WTC11 (cell line): ENCODE measurements at regions not wholly inside any gene's neighbourhood (a gene's known extent, or its start where the extent isn't known, plus 50 kb on each side); places are given as distances from the start of the nearest gene placed in this dataset.
"Not testable (repeated sequence)": the region's sequence is repeated elsewhere in the genome, so short reads cannot be mapped to it uniquely, and the experiment has no call there.

ENCODE experiments used
- ATAC-seq: fragments of 200-7000 bp; cut with Tn5 transposase; 2 replicates; pipeline ENCODE4 v1.10.0; 2021; ENCODE audit warnings: mild to moderate bottlenecking, moderate library complexity
- CTCF ChIA-PET: fragments of 300-600 bp; sonication (Branson Sonifier 250); formaldehyde crosslinking; loops from one replicate; lab custom pipeline; 2021; ENCODE audit warnings: antibody characterized with exemption; lab: Charles Lee
- POLR2A ChIA-PET: fragments of 350-600 bp; sonication (Branson Sonifier 250); formaldehyde crosslinking; loops from one replicate; lab custom pipeline; 2021; ENCODE audit warnings: antibody characterized with exemption; lab: Charles Lee
- DNase-seq: peaks from one replicate; pipeline ENCODE4 v3.0.0; 2021; ENCODE audit warnings: low spot score
- H3K27ac Mint-ChIP-seq: 2 replicates; pipeline ENCODE4 v1.8.0; 2021; ENCODE audit warnings: mixed read lengths
- H3K27me3 Mint-ChIP-seq: 2 replicates; pipeline ENCODE4 v1.8.0; 2021; ENCODE audit warnings: low read depth, mild to moderate bottlenecking, moderate library complexity, mixed read lengths
- H3K36me3 Mint-ChIP-seq: 2 replicates; pipeline ENCODE4 v1.8.0; 2021; ENCODE audit warnings: mixed read lengths
- H3K4me1 Mint-ChIP-seq: 2 replicates; pipeline ENCODE4 v1.8.0; 2022; ENCODE audit warnings: mixed read lengths
- H3K4me3 Mint-ChIP-seq: 2 replicates; pipeline ENCODE4 v1.8.0; 2021; ENCODE audit warnings: mild to moderate bottlenecking, moderate library complexity, mixed read lengths
- H3K9me3 Mint-ChIP-seq: 2 replicates; pipeline ENCODE4 v1.8.0; 2021; ENCODE audit warnings: mixed read lengths
- CREM ChIP-seq: sonication (generic); formaldehyde crosslinking; IDR thresholded peaks from 2 replicates; pipeline ENCODE4 v1.8.1; 2022; ENCODE audit warnings: mild to moderate bottlenecking, missing genetic modification reagents, moderate library complexity
- EMX1 ChIP-seq: fragments of 250-450 bp; sonication (Bioruptor Pico); IDR thresholded peaks from 2 replicates; pipeline ENCODE4 v1.8.0; 2021; ENCODE audit warnings: mild to moderate bottlenecking
- FOXJ3 ChIP-seq: sonication (generic); formaldehyde crosslinking; IDR thresholded peaks from 2 replicates; pipeline ENCODE4 v1.9.0; 2021; ENCODE audit warnings: missing genetic modification reagents, mild to moderate bottlenecking, borderline replicate concordance
- GABPB1 ChIP-seq: sonication (generic); formaldehyde crosslinking; IDR thresholded peaks from 2 replicates; pipeline ENCODE4 v1.8.1; 2023; ENCODE audit warnings: mild to moderate bottlenecking, missing genetic modification reagents
- JAZF1 ChIP-seq: fragments of 250-450 bp; sonication (Bioruptor Pico); IDR thresholded peaks from 2 replicates; pipeline ENCODE4 v1.9.0; 2021; ENCODE audit warnings: moderate library complexity, mild to moderate bottlenecking, inconsistent platforms
- JUN ChIP-seq: sonication (generic); formaldehyde crosslinking; IDR thresholded peaks from 2 replicates; pipeline ENCODE4 v1.8.0; 2023; ENCODE audit warnings: mild to moderate bottlenecking, missing genetic modification reagents
- NR1H2 ChIP-seq: sonication (generic); formaldehyde crosslinking; IDR thresholded peaks from 2 replicates; pipeline ENCODE4 v1.9.0; 2021; ENCODE audit warnings: mild to moderate bottlenecking, moderate library complexity, missing genetic modification reagents
- NR3C1 ChIP-seq: sonication (generic); formaldehyde crosslinking; conservative IDR thresholded peaks from 2 replicates; pipeline ENCODE4 v1.8.1; 2023; ENCODE audit warnings: low read depth, mild to moderate bottlenecking, missing genetic modification reagents
- SP1 ChIP-seq: sonication (generic); formaldehyde crosslinking; conservative IDR thresholded peaks from 2 replicates; pipeline ENCODE4 v1.8.1; 2022; ENCODE audit warnings: missing genetic modification reagents
- TCF7 ChIP-seq: sonication (generic); formaldehyde crosslinking; IDR thresholded peaks from 2 replicates; pipeline ENCODE4 v1.8.0; 2022; ENCODE audit warnings: mild to moderate bottlenecking, low read depth, missing genetic modification reagents, moderate library complexity
- TP53 ChIP-seq: sonication (generic); formaldehyde crosslinking; IDR thresholded peaks from 2 replicates; pipeline ENCODE4 v1.8.1; 2023; ENCODE audit warnings: mild to moderate bottlenecking, missing genetic modification reagents
- ZNF232 ChIP-seq: sonication (generic); formaldehyde crosslinking; IDR thresholded peaks from 2 replicates; pipeline ENCODE4 v1.8.0; 2022; ENCODE audit warnings: mild to moderate bottlenecking, missing genetic modification reagents
- TF ChIP-seq, protein P1 (sequence below): sonication (generic); formaldehyde crosslinking; IDR thresholded peaks from 2 replicates; pipeline ENCODE4 v1.8.0; 2023; ENCODE audit warnings: missing genetic modification reagents, mild to moderate bottlenecking, borderline replicate concordance
- TF ChIP-seq, protein P2 (sequence below): sonication (generic); formaldehyde crosslinking; IDR thresholded peaks from 2 replicates; pipeline ENCODE4 v1.8.0; 2023; ENCODE audit warnings: missing genetic modification reagents
- TF ChIP-seq, protein P3 (sequence below): sonication (generic); formaldehyde crosslinking; IDR thresholded peaks from 2 replicates; pipeline ENCODE4 v1.8.0; 2022; ENCODE audit warnings: mild to moderate bottlenecking, missing genetic modification reagents
- TF ChIP-seq, protein P4 (sequence below): sonication (generic); formaldehyde crosslinking; IDR thresholded peaks from 2 replicates; pipeline ENCODE4 v1.8.1; 2022; ENCODE audit warnings: low read depth, missing genetic modification reagents, borderline replicate concordance
- TF ChIP-seq, protein P5 (sequence below): sonication (generic); formaldehyde crosslinking; IDR thresholded peaks from 2 replicates; pipeline ENCODE4 v1.8.0; 2022; ENCODE audit warnings: mild to moderate bottlenecking, missing genetic modification reagents

DNA sequence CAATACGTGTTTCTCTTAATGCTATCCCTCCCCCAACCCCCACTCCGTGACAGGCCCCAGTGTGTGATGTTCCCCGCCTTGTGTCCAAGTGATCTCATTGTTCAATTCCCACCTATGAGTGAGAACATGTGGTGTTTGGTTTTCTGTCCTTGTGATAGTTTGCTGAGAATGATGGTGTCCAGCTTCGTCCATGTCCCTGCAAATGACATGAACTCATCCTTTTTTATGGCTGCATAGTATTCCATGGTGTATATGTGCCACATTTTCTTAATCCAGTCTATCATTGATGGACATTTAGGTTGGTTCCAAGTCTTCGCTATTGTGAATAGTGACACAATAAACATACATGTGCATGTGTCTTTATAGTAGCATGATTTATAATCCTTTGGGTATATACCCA is 52.5 kb downstream of the KIAA0408 start:
- ATAC-seq, H3K4me3 Mint-ChIP-seq, DNase-seq, H3K4me1 Mint-ChIP-seq, H3K27me3 Mint-ChIP-seq, POLR2A ChIA-PET, CTCF ChIA-PET, H3K27ac Mint-ChIP-seq, H3K36me3 Mint-ChIP-seq, H3K9me3 Mint-ChIP-seq: not testable (repeated sequence)

DNA sequence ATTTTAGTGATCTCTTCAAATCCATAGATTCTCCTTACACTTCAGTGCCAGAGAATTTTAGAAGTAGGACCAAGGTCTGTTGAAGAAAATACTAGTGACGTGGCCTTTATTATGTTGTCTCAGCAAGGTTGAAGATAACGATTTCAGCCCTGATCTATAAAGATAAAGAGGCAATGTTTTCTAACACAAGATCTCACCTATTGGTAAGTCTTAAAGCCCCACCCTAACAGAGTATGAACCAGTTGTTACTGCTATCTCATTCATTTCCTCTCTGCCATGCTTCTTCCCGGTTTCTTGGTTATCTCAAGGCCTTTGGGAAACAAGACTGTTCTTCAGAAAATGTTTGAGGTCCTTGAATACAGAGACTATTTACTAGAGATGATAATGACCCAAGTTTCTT is 53.1 kb downstream of the KIAA0408 start:
- Mint-ChIP-seq H3K4me1 (peaks cover 3% of the 10 kb centered on the region), H3K27me3 (no peaks in the 10 kb centered on the region), H3K4me3 (no peak overlapping the region)
- no peak for ATAC-seq
- TF ChIP-seq JAZF1 (no peak), NR3C1 (CRISPR knock-in tag) (no peak), TCF7 (no peak), TP53 (CRISPR knock-in tag) (no peak), NR1H2 (CRISPR knock-in tag) (no peak), EMX1 (CRISPR knock-in tag) (no peak), FOXJ3 (no peak), GABPB1 (CRISPR knock-in tag) (no peak), CREM (CRISPR knock-in tag) (no peak), JUN (CRISPR knock-in tag) (no peak), SP1 (CRISPR knock-in tag) (no peak), ZNF232 (CRISPR knock-in tag) (no peak)
- TF ChIP-seq, protein P1, sequence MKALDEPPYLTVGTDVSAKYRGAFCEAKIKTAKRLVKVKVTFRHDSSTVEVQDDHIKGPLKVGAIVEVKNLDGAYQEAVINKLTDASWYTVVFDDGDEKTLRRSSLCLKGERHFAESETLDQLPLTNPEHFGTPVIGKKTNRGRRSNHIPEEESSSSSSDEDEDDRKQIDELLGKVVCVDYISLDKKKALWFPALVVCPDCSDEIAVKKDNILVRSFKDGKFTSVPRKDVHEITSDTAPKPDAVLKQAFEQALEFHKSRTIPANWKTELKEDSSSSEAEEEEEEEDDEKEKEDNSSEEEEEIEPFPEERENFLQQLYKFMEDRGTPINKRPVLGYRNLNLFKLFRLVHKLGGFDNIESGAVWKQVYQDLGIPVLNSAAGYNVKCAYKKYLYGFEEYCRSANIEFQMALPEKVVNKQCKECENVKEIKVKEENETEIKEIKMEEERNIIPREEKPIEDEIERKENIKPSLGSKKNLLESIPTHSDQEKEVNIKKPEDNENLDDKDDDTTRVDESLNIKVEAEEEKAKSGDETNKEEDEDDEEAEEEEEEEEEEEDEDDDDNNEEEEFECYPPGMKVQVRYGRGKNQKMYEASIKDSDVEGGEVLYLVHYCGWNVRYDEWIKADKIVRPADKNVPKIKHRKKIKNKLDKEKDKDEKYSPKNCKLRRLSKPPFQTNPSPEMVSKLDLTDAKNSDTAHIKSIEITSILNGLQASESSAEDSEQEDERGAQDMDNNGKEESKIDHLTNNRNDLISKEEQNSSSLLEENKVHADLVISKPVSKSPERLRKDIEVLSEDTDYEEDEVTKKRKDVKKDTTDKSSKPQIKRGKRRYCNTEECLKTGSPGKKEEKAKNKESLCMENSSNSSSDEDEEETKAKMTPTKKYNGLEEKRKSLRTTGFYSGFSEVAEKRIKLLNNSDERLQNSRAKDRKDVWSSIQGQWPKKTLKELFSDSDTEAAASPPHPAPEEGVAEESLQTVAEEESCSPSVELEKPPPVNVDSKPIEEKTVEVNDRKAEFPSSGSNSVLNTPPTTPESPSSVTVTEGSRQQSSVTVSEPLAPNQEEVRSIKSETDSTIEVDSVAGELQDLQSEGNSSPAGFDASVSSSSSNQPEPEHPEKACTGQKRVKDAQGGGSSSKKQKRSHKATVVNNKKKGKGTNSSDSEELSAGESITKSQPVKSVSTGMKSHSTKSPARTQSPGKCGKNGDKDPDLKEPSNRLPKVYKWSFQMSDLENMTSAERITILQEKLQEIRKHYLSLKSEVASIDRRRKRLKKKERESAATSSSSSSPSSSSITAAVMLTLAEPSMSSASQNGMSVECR (CRISPR knock-in tag), result no peak
- TF ChIP-seq, protein P2, sequence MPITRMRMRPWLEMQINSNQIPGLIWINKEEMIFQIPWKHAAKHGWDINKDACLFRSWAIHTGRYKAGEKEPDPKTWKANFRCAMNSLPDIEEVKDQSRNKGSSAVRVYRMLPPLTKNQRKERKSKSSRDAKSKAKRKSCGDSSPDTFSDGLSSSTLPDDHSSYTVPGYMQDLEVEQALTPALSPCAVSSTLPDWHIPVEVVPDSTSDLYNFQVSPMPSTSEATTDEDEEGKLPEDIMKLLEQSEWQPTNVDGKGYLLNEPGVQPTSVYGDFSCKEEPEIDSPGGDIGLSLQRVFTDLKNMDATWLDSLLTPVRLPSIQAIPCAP (CRISPR knock-in tag), result no peak
- TF ChIP-seq, protein P3, sequence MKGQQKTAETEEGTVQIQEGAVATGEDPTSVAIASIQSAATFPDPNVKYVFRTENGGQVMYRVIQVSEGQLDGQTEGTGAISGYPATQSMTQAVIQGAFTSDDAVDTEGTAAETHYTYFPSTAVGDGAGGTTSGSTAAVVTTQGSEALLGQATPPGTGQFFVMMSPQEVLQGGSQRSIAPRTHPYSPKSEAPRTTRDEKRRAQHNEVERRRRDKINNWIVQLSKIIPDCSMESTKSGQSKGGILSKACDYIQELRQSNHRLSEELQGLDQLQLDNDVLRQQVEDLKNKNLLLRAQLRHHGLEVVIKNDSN (CRISPR knock-in tag), result no peak
- TF ChIP-seq, protein P4, sequence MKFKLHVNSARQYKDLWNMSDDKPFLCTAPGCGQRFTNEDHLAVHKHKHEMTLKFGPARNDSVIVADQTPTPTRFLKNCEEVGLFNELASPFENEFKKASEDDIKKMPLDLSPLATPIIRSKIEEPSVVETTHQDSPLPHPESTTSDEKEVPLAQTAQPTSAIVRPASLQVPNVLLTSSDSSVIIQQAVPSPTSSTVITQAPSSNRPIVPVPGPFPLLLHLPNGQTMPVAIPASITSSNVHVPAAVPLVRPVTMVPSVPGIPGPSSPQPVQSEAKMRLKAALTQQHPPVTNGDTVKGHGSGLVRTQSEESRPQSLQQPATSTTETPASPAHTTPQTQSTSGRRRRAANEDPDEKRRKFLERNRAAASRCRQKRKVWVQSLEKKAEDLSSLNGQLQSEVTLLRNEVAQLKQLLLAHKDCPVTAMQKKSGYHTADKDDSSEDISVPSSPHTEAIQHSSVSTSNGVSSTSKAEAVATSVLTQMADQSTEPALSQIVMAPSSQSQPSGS (CRISPR knock-in tag), result no peak
- TF ChIP-seq, protein P5, sequence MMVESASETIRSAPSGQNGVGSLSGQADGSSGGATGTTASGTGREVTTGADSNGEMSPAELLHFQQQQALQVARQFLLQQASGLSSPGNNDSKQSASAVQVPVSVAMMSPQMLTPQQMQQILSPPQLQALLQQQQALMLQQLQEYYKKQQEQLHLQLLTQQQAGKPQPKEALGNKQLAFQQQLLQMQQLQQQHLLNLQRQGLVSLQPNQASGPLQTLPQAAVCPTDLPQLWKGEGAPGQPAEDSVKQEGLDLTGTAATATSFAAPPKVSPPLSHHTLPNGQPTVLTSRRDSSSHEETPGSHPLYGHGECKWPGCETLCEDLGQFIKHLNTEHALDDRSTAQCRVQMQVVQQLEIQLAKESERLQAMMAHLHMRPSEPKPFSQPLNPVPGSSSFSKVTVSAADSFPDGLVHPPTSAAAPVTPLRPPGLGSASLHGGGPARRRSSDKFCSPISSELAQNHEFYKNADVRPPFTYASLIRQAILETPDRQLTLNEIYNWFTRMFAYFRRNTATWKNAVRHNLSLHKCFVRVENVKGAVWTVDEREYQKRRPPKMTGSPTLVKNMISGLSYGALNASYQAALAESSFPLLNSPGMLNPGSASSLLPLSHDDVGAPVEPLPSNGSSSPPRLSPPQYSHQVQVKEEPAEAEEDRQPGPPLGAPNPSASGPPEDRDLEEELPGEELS, result no peak
- TF ChIP-seq, all 79 proteins: peak for 0
- ChIA-PET POLR2A (no interaction called here), CTCF (no interaction called here)
- no peak overlapping the region for H3K27ac Mint-ChIP-seq
- H3K9me3 Mint-ChIP-seq, result peaks cover 6% of the 10 kb centered on the region
- no peak for DNase-seq
- H3K36me3 Mint-ChIP-seq, result no peaks in the 10 kb centered on the region; the same call in 1 of the 2 replicates
